ENCODE measurements at regions not wholly inside any gene's neighbourhood (a gene's known extent, or its start where the extent isn't known, plus 50 kb on each side); places are given as distances from the start of the nearest gene placed in this dataset.
"Not testable (repeated sequence)": the region's sequence is repeated elsewhere in the genome, so short reads cannot be mapped to it uniquely, and the experiment has no call there.

DNA sequence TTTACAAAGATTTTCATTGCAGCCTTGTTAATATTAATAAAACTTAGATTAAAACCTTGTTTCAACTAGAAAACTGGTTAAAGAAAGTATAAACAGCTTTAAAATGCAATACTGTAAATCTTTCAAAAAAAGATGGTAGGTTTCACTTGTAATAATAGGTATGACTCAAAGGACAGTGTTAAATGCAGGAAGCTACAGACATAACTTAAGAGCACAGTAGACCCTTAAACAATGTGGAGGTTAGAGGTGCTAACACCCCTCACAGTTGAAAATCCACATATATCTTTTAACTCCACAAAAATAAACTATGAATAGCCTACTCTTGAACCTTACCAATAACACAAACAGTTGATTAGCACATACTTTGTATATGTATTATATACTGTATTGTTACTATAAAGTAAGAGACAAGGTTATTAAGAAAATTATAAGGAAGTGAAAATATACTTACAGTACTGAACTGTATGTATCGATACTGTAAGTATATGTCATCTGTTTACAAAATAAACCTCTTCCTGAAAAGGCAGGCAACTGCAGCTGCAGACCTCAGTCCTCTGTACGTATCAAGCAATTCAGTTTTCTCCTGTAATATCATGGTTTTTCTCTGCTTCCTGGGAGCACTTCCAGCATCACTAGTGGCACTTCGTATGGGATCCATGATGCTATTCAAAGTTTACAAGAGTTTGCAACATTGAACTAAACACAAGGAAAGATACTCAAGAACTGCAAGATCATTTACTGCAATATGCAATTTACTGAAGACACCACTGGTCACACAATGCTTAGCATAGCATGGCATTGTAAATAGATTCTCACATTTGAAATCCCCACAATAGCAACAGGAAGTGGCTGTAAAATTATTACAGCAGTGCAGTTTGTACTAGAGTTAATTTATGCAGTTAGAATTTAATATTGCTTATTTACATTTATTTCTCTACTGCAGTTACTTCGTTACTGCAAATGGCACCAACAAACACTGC is 610.5 kb upstream of the LRRTM4 start:
- DNase-seq (ENCODE audit: low spot score), result no peak

DNA sequence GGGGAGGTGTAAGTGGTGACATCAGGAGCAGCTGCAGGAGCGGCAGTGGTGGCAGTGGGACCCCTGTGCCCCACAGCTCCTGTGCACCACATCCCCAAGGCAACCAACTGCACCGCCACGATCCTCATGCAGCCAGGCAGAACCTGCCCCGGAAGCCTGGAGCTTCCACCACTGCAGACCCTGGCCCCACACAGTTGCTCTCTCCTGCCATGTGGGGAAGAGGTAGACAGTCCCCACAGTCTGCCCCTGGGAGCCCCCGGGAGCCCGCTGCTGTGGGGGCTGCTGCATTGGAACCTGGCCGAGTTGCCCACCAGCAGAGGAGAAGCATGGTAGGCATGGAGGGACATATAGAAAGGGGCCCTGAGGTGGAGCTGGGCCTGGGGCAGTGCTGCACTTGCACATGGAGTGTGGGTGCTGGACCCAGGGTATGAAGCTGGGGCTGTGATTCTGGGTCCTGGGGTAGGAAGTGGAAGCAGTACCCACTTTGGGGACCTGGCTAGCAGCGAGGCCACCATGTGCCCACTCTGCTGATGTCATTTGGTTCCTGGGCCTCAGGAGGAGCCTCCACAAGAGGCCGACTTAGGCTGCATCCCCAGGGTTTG is 623.3 kb upstream of the LRRTM4 start:
- no peak for DNase-seq (ENCODE audit: low spot score)

DNA sequence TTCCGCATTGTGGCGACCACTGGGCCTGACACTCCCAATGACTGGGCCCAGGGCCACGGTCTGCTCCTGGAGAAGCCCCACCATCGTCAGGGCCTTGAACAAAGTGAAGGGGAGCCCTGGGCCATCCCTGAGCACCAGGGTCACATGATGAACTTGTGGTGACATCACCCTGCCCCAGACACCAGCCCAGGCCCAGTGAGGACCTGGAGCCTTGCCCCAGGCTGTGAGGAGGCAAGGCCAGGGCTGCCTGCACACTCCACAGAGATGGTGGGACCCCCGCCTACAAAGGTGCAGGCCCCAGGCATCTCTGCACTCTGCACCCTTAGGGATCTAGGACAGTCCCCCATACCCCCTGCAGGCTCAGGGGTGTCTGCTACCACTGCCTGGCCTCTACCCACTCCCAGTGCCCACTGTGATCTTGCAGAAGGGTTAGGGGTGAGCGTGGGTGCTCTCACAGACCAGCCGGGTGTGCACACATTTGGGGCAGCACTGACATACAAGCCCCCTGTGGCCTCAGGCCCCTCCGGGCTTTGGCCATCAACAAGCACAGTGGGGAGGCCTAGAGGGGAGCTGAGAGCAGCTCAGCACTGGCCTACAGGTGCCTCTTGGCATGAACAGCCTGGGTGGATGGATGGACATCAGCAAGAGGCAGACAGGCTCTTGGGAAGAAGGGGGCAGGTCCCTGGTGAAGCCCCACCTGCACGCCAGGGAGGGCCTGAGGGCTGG is 624.0 kb upstream of the LRRTM4 start:
- DNase-seq (ENCODE audit: low spot score), result no peak

DNA sequence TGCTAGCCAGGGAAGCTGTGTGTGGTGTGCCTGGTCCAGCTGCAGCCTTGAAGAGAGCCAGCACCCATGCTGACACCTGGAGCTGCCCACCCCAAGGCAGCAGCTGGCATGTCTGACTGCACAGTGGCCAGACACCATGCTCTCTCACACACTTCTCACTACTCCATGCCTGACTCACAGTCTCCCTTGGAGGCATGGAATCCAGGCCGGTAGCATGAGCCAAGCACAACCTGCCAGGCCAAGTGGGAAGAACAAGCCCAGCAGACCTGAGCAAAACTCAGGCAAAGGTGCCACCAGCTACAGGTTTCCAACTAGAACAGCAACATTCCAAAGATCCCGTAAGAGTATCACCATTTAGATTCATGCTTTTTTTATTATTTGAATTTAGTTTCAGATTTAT is 625.3 kb upstream of the LRRTM4 start:
- peak; percentile 29 for DNase-seq (ENCODE audit: low spot score)

DNA sequence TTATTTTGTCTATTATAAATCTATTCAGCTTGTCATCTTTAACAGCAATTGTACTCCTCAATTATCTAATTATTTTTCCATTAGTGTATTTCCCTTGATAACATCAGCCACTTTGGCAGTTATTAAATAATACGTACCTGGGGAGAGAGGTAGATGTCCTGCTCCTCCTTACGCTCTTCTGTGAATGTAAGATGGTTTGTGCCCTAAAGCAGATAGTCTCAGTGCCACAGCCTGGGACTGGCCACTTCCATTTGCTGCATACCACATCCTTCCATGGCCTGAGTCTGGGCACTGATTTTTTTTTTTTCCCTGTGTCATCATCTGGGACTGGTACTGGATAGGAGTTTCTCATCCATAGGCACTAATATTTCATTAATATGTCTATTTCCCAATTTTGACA is 632.4 kb upstream of the LRRTM4 start:
- DNase-seq (ENCODE audit: low spot score), result no peak

DNA sequence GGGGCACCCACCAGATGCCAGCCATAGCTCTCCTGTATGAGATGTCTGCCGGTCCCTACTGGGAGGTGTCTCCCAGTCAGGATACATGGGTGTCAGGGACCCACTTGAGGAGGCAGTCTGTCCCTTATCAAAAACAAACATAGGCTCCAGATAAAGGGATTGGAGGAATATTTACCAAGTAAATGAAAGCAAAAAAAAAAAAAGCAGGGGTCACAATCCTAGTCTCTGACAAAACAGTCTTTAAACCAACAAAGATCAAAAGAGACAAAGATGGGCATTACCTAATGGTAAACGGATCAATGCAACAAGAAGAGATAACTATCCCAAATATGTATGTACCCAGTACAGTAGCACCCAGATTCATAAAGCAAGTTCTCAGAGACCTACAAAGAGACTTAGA is 640.0 kb upstream of the LRRTM4 start:
- DNase-seq (ENCODE audit: low spot score), result no peak

DNA sequence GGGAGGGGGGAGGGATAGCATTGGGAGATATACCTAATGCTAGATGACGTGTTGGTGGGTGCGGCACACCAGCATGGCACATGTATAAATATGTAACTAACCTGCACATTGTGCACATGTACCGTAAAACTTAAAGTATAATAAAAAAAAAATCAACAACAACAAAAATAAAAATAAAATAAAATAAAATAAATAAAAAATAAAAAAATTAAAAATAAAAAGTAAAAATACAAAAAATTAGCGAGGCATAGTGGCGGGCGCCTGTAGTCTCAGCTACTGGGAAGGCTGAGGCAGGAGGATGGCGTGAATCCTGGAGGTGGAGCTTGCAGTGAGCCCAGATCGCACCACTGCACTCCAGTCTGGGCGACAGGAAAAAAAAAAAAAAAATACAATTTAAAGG is 650.0 kb upstream of the LRRTM4 start:
- not testable (repeated sequence) for DNase-seq (ENCODE audit: low spot score)

DNA sequence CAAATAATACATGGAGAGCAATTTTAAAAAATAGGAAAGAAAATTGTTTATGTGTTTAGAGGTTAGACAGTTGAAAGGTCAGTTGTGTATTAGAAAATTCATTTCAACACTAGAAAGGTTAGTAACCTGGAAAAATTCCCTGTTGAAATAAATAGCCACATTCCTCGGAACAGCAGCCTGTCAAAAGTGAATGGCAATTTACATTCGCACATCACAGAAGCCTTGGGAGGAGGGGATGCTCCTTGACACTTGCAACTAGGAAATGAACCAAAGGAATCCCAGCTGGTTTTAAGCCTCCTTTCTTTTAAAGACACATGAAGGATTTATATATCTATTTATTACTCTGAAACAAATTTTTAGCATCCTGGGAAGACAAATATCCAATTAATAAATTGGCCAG is 653.5 kb upstream of the LRRTM4 start:
- no peak for DNase-seq (ENCODE audit: low spot score)

DNA sequence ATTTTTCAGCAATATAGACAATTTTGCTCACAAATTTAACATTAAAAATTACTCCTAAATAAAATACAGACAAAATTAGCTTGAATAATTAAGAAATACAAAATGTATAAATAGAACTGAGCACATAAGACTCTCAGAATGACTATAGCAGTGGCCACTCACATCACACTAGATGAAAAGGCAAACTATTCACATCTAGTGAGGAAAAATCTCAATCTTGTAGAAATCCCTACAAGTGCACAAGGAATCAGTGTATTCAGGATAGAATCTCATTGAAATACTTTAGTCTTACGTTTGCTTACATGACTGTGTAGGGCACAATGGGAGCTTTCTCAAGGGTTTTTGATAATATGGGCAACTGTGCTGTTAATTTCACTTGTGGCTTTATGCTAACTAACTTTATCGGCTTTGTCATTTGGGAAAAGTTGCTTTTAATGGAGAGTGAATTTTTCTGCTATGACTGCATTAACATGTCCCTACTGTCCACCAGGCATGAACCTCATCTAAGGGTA is 678.9 kb upstream of the LRRTM4 start:
- no peak for DNase-seq (ENCODE audit: low spot score)

DNA sequence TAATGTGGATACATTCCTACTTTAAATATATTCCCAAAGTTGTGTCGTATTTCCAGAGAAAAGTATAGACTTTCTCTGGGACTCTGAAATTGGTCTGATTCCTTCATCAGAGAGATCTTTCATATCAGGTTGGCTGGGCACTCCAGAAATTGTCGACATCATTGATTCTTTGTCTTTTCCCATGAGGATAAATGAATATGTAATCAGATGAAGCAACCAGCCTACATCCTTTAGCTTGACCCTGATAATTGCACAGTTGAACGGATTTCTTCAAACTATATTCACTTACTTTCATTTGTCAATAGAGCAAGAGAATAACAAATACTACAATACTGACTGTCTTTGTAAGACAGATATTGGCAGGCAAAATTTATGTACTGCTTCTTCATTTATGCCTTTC is 680.2 kb upstream of the LRRTM4 start:
- no peak for DNase-seq (ENCODE audit: low spot score)

DNA sequence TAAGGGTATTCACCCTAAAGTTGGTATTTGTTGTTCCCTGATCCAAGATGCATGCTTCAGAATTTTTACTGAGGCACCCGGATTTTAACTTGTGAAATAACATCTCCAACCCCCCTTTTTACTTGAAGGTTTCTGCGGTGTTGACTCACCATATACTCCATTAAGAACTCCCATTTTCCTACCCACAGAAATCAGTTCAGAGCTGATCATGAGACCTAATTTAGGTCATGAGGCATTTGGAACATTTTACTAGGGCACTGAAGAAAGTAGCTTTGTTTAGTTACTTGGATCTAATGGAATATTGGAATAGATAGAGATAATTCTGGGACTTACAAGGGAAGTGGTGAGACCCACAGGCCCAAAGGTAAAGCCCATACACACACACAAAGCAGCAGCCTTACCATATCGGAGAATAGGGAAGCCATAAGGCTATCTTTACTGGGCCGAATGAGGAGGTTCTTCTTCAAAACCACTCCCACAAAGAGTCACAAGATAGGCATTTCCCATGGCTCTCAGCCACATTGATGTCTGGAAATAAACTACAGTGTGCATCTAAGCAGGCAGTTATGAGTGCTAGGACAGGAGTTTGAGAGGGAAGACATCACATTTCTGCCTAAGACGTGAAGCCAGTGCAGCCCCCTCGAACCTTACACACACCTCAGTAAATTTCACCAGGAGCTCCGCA is 681.0 kb upstream of the LRRTM4 start:
- DNase-seq (ENCODE audit: low spot score), result no peak

DNA sequence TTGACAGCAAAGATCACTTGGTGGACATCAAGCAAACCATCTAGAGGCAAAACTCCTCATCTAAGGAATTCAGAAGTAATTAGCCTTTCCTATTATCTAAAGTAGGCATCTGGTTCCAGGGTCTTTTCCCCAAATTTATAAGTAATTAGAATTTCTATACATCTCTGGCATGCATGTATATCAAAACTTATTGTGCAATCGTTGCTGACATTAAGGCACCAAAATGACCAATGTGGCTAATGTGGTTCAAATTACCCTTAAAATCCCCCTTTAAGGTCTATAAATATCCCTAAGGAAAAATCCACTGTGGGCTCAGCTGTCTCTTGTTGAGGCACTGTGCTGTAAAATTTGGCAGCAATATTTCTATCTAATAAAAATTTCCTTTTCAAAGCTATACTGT is 695.9 kb upstream of the LRRTM4 start:
- DNase-seq (ENCODE audit: low spot score), result no peak

DNA sequence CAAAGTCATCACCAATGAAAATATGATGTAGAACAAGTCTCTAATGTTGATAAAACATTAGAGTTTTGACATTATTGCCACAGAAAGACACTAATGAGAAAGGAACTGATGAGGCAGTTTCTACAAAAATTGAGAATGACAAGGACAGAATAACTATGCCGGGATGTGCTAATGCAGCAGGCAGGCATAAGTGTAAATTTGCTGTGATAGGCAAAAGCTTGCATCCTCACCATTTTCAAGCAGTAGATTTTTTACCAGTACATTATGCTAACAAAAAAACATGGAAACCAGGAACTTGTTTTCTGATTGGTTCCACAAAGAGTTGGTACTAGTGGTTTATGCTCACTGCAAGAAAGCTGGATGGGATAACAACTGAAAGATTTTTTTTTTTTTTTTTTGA is 715.5 kb upstream of the LRRTM4 start:
- no peak for DNase-seq (ENCODE audit: low spot score)

DNA sequence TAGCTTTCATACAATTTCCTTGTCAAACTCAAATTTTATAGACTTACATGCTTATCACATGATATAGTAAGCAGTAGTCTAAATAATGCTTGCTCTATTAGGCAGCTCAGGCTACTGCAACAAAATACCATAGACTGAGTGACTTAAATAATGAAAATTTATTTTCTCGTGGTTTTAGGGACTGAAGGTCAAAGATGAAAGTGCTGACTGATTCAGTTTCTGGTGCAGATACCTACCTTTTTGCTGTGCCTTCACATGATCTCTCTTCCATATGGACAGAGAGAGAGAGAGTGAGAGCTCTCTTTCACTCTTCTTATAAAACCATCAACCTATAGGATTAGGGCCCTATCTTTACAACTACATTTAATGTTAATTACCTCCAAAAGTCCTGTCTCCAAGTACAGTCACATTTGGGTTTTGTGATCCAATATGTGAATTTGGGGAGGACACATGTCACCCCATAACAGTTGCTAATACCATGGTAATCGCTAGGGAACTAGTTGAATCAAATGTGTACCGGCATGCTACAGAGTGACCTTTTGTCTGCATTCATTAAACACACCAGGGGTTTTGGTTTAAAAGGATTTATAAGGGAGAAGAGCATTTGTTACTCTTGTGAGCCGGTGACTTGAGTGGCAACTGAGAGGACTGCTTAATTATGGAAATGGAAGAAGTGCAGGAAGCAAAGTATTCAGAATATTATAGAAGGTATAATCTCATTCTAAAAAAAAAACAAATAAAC is 723.4 kb upstream of the LRRTM4 start:
- DNase-seq (ENCODE audit: low spot score), result no peak

DNA sequence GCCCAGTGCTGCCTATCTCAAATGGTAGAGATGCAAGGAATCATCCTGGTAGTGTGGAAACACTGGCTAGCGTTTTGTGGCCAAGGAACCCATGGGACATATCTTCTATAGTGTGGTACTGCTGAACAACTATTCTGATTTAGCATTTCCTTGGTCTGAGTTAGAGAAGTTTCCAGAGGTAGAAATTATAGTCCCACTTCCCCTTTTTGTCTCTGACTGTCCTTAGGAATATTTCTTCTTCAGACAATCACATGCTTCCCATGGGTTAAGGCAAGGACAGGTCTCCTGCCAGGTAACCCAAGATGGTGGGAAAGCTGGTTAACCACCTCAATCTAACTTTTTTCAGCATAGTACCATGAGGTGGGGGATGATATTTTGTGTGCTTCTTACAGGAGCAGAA is 729.5 kb upstream of the LRRTM4 start:
- DNase-seq (ENCODE audit: low spot score), result no peak

DNA sequence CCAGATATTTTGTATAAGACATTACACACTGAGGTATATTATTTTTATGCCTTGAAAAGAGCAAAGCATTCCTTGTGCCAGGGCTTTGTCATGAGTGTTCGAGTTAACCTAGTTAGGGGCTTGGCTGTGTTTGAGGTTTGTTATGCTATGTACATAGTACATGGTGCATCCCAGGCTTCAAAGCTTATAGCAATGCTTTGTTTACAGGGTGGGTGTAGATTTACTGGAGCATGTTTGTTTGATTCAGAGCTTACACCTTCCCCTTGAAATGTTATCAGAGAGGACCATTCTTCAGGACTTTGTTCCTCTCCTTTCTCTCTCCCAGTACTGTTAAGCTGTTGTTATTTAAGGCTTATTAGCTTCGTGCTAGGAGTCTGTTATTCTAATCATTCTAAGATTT is 738.7 kb upstream of the LRRTM4 start:
- no peak for DNase-seq (ENCODE audit: low spot score)

DNA sequence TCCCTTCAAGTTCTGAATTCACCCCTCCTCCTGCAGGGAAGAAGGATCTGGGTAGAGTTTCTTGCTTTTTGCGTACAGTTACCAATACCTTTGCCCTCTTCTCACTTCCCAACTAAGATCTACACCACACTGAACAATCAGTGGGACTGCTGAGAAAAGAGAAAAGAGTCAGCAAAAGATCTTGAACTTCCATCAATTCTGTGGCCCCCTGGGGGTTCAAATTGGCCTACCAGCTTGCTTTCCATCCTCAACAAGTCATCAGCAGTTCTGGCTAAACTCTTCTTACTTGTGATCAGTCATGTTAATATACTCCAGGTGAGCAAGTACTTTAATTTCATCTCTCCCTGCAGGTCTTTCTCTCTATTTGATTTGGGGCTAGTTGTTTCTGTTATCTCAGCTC is 739.3 kb upstream of the LRRTM4 start:
- DNase-seq (ENCODE audit: low spot score), result no peak

DNA sequence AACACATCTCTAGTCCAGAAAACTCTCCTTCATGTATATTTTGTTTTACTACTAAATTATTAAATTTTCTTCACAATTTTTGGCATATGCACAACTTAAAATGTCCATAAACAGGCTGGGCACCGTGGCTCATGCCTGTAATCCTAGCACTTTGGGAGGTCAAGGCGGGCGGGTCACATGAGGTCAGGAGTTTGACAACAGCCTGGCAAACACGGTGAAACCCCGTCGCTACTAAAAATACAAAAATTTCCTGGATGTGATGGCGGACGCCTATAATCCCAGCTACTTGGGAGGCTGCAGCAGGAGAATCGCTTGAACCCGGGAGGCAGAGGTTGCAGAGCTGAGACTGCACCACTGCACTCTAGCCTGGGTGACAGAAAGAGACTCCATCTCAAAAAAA is 739.9 kb upstream of the LRRTM4 start:
- not testable (repeated sequence) for DNase-seq (ENCODE audit: low spot score)

DNA sequence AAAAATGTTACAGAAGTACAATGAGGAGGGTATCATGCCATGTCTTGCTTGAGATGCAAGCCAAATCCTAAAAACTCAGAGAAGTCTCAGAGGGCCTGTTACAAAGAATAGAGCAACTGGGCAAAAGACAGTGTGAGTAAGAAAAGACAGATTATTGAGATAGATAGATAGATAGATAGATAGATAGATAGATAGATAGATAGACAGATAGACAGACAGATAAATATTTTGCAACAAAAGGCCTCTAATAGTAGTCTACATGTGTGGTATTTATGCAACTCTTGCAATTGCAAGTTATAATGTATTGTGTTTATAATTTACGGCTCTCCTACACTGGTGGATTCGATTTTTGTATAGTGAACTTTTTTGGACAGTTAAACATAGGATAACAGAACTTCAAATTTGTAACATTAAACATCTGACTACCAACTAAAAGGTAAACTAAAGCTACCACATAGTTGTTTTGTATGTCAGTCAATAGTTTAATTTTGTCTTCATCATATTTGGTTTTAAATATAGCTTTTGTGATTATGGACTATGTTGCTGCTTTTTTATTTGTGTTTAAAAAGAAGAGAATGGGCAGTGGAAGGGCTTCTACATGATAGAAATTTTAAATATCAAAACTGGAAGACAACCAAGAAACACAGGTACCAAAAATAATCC is 740.7 kb upstream of the LRRTM4 start:
- DNase-seq (ENCODE audit: low spot score), result no peak

DNA sequence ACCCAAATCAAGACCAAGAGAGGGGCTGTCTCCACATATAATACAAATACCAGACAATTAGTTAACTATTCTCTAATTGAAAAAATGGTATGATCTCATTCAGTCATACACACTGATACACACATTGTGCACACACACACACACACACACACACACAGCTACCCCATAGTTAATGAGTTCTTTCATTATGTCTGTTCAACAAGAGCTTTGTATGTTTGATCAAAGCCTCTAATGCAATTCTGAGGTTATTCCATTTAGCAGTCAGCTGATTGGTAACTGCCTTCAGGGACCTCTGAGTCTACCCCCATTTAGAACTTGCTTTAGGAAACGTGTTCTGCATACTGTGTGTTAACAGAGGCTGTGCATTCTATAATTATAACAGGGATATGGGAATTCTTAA is 741.4 kb upstream of the LRRTM4 start:
- DNase-seq (ENCODE audit: low spot score), result no peak
